Suprapubic skin (tissue), 4 donors: ENCODE measurements at regions not wholly inside any gene's neighbourhood (a gene's known extent, or its start where the extent isn't known, plus 50 kb on each side); places are given as distances from the start of the nearest gene placed in this dataset.
"Not testable (repeated sequence)": the region's sequence is repeated elsewhere in the genome, so short reads cannot be mapped to it uniquely, and the experiment has no call there.

ENCODE experiments used
- DNase-seq, 2 donors: peaks; one replicate each; pipeline ENCODE4 v3.0.0-alpha.2; 2019; ENCODE audit warnings: low spot score in 2 of 2
- H3K27ac ChIP-seq: fragments of 200-600 bp; sonication (generic); one replicate; pipeline ENCODE4 v1.5.1; 2019
- H3K27me3 ChIP-seq: fragments of 200-600 bp; sonication (generic); one replicate; pipeline ENCODE4 v1.5.1; 2019
- H3K36me3 ChIP-seq: fragments of 200-600 bp; sonication (generic); one replicate; pipeline ENCODE4 v1.5.1; 2019
- H3K4me1 ChIP-seq: fragments of 200-600 bp; sonication (generic); one replicate; pipeline ENCODE4 v1.5.1; 2019
- H3K4me3 ChIP-seq: fragments of 200-600 bp; sonication (generic); one replicate; pipeline ENCODE4 v1.5.1; 2019; ENCODE audit warnings: mild to moderate bottlenecking
- H3K9me3 ChIP-seq: fragments of 200-600 bp; sonication (generic); one replicate; pipeline ENCODE4 v1.5.1; 2019
- CTCF ChIP-seq, 2 donors: fragments of 200-600 bp in 1 of 2; fragments of 450-650 bp in 1 of 2; sonication (generic) in 1 of 2; IDR thresholded peaks; one replicate each; pipeline ENCODE4 v1.5.1; 2016 to 2019; ENCODE audit warnings: antibody characterized with exemption in 2 of 2, mild to moderate bottlenecking in 1 of 2, moderate library complexity in 1 of 2
- EP300 ChIP-seq: sonication (generic); formaldehyde crosslinking; IDR thresholded peaks from one replicate; pipeline ENCODE4 v1.6.1; 2017; ENCODE audit warnings: antibody characterized with exemption
- POLR2A ChIP-seq, 2 donors: fragments of 450-650 bp; IDR thresholded peaks; one replicate each; pipeline ENCODE4 v1.6.1; 2017; ENCODE audit warnings: antibody characterized with exemption in 2 of 2, mild to moderate bottlenecking in 2 of 2, moderate library complexity in 2 of 2
- POLR2AphosphoS5 ChIP-seq, 3 donors: sonication (generic); formaldehyde crosslinking; IDR thresholded peaks; one replicate each; pipeline ENCODE4 v1.6.1; 2017; ENCODE audit warnings: antibody characterized with exemption in 3 of 3
- WGBS: methylation state at CpG from one replicate; pipeline ENCODE4 v1.1.5; 2018; 5-methylcytosine and 5-hydroxymethylcytosine counted together

GRCh38 chr1:105459759-105460158 is 1596.7 kb upstream of the PRMT6 start:
- Histone ChIP-seq H3K9me3 (no peaks in the 10 kb centered on the region), H3K36me3 (no peaks in the 10 kb centered on the region), H3K4me1 (no peaks in the 10 kb centered on the region), H3K27me3 (no peaks in the 10 kb centered on the region), H3K4me3 (no peak overlapping the region), H3K27ac (no peak overlapping the region)
- TF ChIP-seq POLR2AphosphoS5 (IDR thresholded peaks at IDR 0.05) (no peak), POLR2A (IDR thresholded peaks at IDR 0.05) (no peak), CTCF (IDR thresholded peaks at IDR 0.05) (no peak), EP300 (no peak)
- DNase-seq = no peak

- Histone ChIP-seq H3K27me3 (no peaks in the 10 kb centered on the region), H3K9me3 (no peaks in the 10 kb centered on the region), H3K4me1 (no peaks in the 10 kb centered on the region), H3K4me3 (no peak overlapping the region), H3K36me3 (no peaks in the 10 kb centered on the region), H3K27ac (no peak overlapping the region)
- WGBS = 96% methylated on average over 2 of the region's 2 CpGs
- no peak for DNase-seq
- TF ChIP-seq EP300 = no peak
Observed at GRCh38 chr1:105462308-105462707, 1594.2 kb upstream of the PRMT6 start.

- Histone ChIP-seq H3K9me3 (peaks cover under 1% of the 10 kb centered on the region), H3K4me3 (no peak overlapping the region), H3K4me1 (no peaks in the 10 kb centered on the region), H3K27ac (no peak overlapping the region), H3K36me3 (no peaks in the 10 kb centered on the region), H3K27me3 (no peaks in the 10 kb centered on the region)
- TF ChIP-seq CTCF (IDR thresholded peaks at IDR 0.05) (no peak), EP300 (no peak), POLR2AphosphoS5 (IDR thresholded peaks at IDR 0.05) (no peak), POLR2A (IDR thresholded peaks at IDR 0.05) (no peak)
- no peak for DNase-seq
Observed at GRCh38 chr1:105467549-105467948, 1588.9 kb upstream of the PRMT6 start.

- not testable (repeated sequence) for H3K27ac ChIP-seq, H3K36me3 ChIP-seq, H3K4me1 ChIP-seq
Observed at GRCh38 chr1:105470541-105470940, 1585.9 kb upstream of the PRMT6 start.

GRCh38 chr1:105483436-105483835 is 1573.0 kb upstream of the PRMT6 start:
- Histone ChIP-seq H3K4me3 (no peak overlapping the region), H3K27me3 (no peaks in the 10 kb centered on the region), H3K4me1 (no peaks in the 10 kb centered on the region), H3K36me3 (no peaks in the 10 kb centered on the region), H3K27ac (no peak overlapping the region), H3K9me3 (no peaks in the 10 kb centered on the region)
- DNase-seq = no peak
- TF ChIP-seq CTCF (IDR thresholded peaks at IDR 0.05) (no peak), EP300 (no peak), POLR2A (IDR thresholded peaks at IDR 0.05) (no peak), POLR2AphosphoS5 (IDR thresholded peaks at IDR 0.05) (no peak)

More at GRCh38 chr1:105470541-105470940, 1585.9 kb upstream of the PRMT6 start:
- H3K9me3 ChIP-seq, DNase-seq, H3K4me3 ChIP-seq, H3K27me3 ChIP-seq: not testable (repeated sequence)
- 79% methylated on average over 7 of the region's 7 CpGs for WGBS

GRCh38 chr1:105485207-105485606 is 1571.3 kb upstream of the PRMT6 start:
- TF ChIP-seq POLR2A (IDR thresholded peaks at IDR 0.05) (no peak), EP300 (no peak), POLR2AphosphoS5 (IDR thresholded peaks at IDR 0.05) (no peak), CTCF (IDR thresholded peaks at IDR 0.05) (no peak)
- no peaks in the 10 kb centered on the region for H3K27me3 ChIP-seq
- no peak overlapping the region for H3K27ac ChIP-seq
- no peaks in the 10 kb centered on the region for H3K36me3 ChIP-seq
- no peaks in the 10 kb centered on the region for H3K4me1 ChIP-seq
- WGBS = 85% methylated on average over 2 of the region's 2 CpGs
- H3K4me3 ChIP-seq = no peak overlapping the region
- no peak for DNase-seq
- H3K9me3 ChIP-seq = peaks cover 6% of the 10 kb centered on the region
